PC-3 (cell line): ENCODE measurements at regions not wholly inside any gene's neighbourhood (a gene's known extent, or its start where the extent isn't known, plus 50 kb on each side); places are given as distances from the start of the nearest gene placed in this dataset.

Experiments
- CTCF ChIP-seq: fragments of 300-600 bp; sonication (generic); conservative IDR thresholded peaks from 2 replicates; pipeline ENCODE4 v1.5.1; 2017; ENCODE audit warnings: antibody characterized with exemption, low read depth, mild to moderate bottlenecking, low read length
- EZH2 ChIP-seq: fragments of 300-600 bp; sonication (generic); IDR thresholded peaks from one replicate; pipeline ENCODE4 v1.6.1; 2017; ENCODE audit warnings: antibody characterized with exemption, mild to moderate bottlenecking, low read length; ENCODE audit not compliant: unreplicated experiment
- EZH2phosphoT487 ChIP-seq: fragments of 300-600 bp; sonication (generic); IDR thresholded peaks from 2 replicates; pipeline ENCODE4 v1.6.1; 2018; ENCODE audit warnings: mild to moderate bottlenecking, antibody characterized with exemption, low read length, borderline replicate concordance

GRCh38 chr2:234265206-234265605 lies 214.7 kb downstream of the SPP2 start:
- TF ChIP-seq CTCF (no peak), EZH2 (no peak), EZH2phosphoT487 (no peak)
